Bronchial epithelial cell (primary cell): ENCODE measurements at regions not wholly inside any gene's neighbourhood (a gene's known extent, or its start where the extent isn't known, plus 50 kb on each side); places are given as distances from the start of the nearest gene placed in this dataset.
A peak's percentile ranks its signal among the peaks of the same experiment; 100 is the strongest.

Source experiments
- DNase-seq: peaks from one replicate; pipeline ENCODE4 v3.0.0-alpha.2; 2010; ENCODE audit warnings: low read depth
- FAIRE-seq: peaks from 2 replicates; lab custom pipeline; 2011; peaks lifted over from hg19 to GRCh38; lab: Jason Lieb, UNC
- H3K27me3 ChIP-seq: 2 replicates; pipeline ENCODE4 v1.5.1; 2011; ENCODE audit warnings: low read length; ENCODE audit not compliant: control insufficient read depth, insufficient read depth
- H3K36me3 ChIP-seq: 2 replicates; pipeline ENCODE4 v1.5.1; 2011; ENCODE audit warnings: low read length; ENCODE audit not compliant: control insufficient read depth, insufficient read depth
- H3K4me3 ChIP-seq: 2 replicates; pipeline ENCODE4 v1.5.1; 2011; ENCODE audit warnings: mild to moderate bottlenecking, low read depth, low read length, control low read depth
- CTCF ChIP-seq: IDR thresholded peaks from 2 replicates; pipeline ENCODE4 v1.5.1; 2011; ENCODE audit warnings: mild to moderate bottlenecking, moderate library complexity, low read length, control low read depth, inconsistent platforms; ENCODE audit not compliant: insufficient read depth, severe bottlenecking

- H3K36me3 ChIP-seq, result no peaks in the 10 kb centered on the region
- no peak for FAIRE-seq
- no peak overlapping the region for H3K4me3 ChIP-seq
- TF ChIP-seq CTCF, result no peak
- DNase-seq, result no peak
- no peaks in the 10 kb centered on the region for H3K27me3 ChIP-seq
Observed at GRCh38 chr5:152488869-152489268, 83.8 kb upstream of the NMUR2 start.

- FAIRE-seq (no peak), DNase-seq (no peak)
Observed at GRCh38 chr5:152499814-152500535, 94.9 kb upstream of the NMUR2 start.

GRCh38 chr5:152501294-152501693 is 96.2 kb upstream of the NMUR2 start:
- FAIRE-seq (no peak), DNase-seq (no peak)
- TF ChIP-seq CTCF, result no peak
- H3K4me3 ChIP-seq, result no peak overlapping the region
- H3K36me3 ChIP-seq, result no peaks in the 10 kb centered on the region
- no peaks in the 10 kb centered on the region for H3K27me3 ChIP-seq

More at GRCh38 chr5:152499814-152500535, 94.9 kb upstream of the NMUR2 start:
- Histone ChIP-seq H3K27me3 (no peaks in the 10 kb centered on the region), H3K4me3 (no peak overlapping the region), H3K36me3 (no peaks in the 10 kb centered on the region)
- TF ChIP-seq CTCF, result no peak

- Histone ChIP-seq H3K27me3 (no peaks in the 10 kb centered on the region), H3K4me3 (no peak overlapping the region), H3K36me3 (no peaks in the 10 kb centered on the region)
- FAIRE-seq (no peak), DNase-seq (no peak)
- TF ChIP-seq CTCF, result no peak
Observed at GRCh38 chr5:152503206-152503605, 98.1 kb upstream of the NMUR2 start.

GRCh38 chr5:152505442-152506042 is 100.5 kb upstream of the NMUR2 start:
- DNase-seq (peak; percentile 59), FAIRE-seq (no peak)
- no peaks in the 10 kb centered on the region for H3K27me3 ChIP-seq
- H3K36me3 ChIP-seq, result no peaks in the 10 kb centered on the region
- peak; percentile 68 for TF ChIP-seq CTCF
- H3K4me3 ChIP-seq, result no peak overlapping the region

GRCh38 chr5:152511120-152511519 is 106.0 kb upstream of the NMUR2 start:
- Histone ChIP-seq H3K36me3 (no peaks in the 10 kb centered on the region), H3K4me3 (no peak overlapping the region), H3K27me3 (no peaks in the 10 kb centered on the region)
- FAIRE-seq (no peak), DNase-seq (no peak)
- no peak for TF ChIP-seq CTCF
